ENCODE measurements at regions not wholly inside any gene's neighbourhood (a gene's known extent, or its start where the extent isn't known, plus 50 kb on each side); places are given as distances from the start of the nearest gene placed in this dataset.
A peak's percentile ranks its signal among the peaks of the same experiment; 100 is the strongest.
"Not testable (repeated sequence)": the region's sequence is repeated elsewhere in the genome, so short reads cannot be mapped to it uniquely, and the experiment has no call there.

DNA sequence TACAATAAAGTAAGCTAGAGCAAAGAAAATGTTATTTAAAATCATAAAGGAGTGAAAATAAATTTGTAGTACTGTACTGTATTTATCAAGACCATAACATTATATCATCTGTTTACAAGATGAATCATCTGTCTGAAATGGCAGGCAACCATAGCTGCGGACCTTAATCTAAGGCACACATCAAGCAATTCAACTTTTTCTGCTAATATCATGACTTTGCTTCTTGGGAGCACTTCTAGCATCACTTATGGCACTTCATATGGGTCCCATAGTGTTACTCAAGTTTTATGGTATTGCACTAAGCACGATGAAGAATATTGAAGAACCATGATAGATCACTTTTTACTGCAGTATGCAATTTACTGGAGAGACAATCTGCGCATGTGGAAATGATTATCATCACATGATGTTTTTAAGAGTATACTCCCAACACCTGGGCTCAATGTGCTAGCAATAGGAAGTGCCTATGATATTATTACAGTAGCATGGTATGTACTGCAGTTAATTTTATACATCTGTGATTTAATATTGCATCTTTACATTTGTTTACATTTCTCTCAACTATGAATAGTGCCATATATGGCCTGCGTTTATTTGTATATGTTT lies 137.7 kb upstream of the NECTIN3 start:
- DNase-seq (ENCODE audit: low spot score) = no peak
- Histone ChIP-seq H3K27ac (no peak overlapping the region), H3K9me3 (no peaks in the 10 kb centered on the region), H3K4me1 (replicated peaks) (no peaks in the 10 kb centered on the region), H3K27me3 (replicated peaks; ENCODE audit: insufficient read depth) (no peaks in the 10 kb centered on the region), H3K36me3 (no peaks in the 10 kb centered on the region), H3K4me3 (no peak overlapping the region)
- WGBS = 90% methylated on average over 4 of the region's 4 CpGs
- TF ChIP-seq POLR2AphosphoS5 (IDR thresholded peaks at IDR 0.05) (no peak), POLR2A (IDR thresholded peaks at IDR 0.05) (no peak)
- TF ChIP-seq, protein P1, sequence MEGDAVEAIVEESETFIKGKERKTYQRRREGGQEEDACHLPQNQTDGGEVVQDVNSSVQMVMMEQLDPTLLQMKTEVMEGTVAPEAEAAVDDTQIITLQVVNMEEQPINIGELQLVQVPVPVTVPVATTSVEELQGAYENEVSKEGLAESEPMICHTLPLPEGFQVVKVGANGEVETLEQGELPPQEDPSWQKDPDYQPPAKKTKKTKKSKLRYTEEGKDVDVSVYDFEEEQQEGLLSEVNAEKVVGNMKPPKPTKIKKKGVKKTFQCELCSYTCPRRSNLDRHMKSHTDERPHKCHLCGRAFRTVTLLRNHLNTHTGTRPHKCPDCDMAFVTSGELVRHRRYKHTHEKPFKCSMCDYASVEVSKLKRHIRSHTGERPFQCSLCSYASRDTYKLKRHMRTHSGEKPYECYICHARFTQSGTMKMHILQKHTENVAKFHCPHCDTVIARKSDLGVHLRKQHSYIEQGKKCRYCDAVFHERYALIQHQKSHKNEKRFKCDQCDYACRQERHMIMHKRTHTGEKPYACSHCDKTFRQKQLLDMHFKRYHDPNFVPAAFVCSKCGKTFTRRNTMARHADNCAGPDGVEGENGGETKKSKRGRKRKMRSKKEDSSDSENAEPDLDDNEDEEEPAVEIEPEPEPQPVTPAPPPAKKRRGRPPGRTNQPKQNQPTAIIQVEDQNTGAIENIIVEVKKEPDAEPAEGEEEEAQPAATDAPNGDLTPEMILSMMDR (IDR thresholded peaks at IDR 0.05) = no peak
- intact Hi-C loops (cut with DNase I) = no loop called here

DNA sequence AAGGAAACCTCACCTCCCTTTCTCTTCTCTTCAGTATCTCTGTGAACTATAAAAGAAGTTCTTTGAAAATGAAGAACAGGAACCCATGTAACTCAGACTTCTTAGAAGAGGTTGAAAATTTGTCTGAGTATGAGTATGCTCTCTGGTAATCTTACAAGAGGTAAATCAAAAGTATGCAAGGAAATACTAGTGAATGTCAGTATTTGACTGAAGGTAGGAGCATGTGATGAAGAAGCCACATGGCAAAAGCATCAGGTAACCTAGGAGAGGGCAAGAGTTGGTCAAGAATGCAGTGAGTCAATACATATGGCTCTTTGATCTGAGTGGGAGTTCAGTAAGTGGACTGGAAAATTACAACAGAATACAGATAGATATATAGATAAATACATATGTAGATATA lies 133.0 kb upstream of the NECTIN3 start:
- no peaks in the 10 kb centered on the region for H3K27me3 ChIP-seq (replicated peaks; ENCODE audit: insufficient read depth)
- intact Hi-C loops (cut with DNase I) = no loop called here
- no peak overlapping the region for H3K27ac ChIP-seq
- no peak for TF ChIP-seq POLR2AphosphoS5 (IDR thresholded peaks at IDR 0.05)
- TF ChIP-seq, protein P1 (IDR thresholded peaks at IDR 0.05) = no peak
- no peak for TF ChIP-seq POLR2A (IDR thresholded peaks at IDR 0.05)
- H3K9me3 ChIP-seq = no peaks in the 10 kb centered on the region
- H3K4me3 ChIP-seq = no peak overlapping the region
- no peak for DNase-seq (ENCODE audit: low spot score)
- no peaks in the 10 kb centered on the region for H3K36me3 ChIP-seq
- no peaks in the 10 kb centered on the region for H3K4me1 ChIP-seq (replicated peaks)

DNA sequence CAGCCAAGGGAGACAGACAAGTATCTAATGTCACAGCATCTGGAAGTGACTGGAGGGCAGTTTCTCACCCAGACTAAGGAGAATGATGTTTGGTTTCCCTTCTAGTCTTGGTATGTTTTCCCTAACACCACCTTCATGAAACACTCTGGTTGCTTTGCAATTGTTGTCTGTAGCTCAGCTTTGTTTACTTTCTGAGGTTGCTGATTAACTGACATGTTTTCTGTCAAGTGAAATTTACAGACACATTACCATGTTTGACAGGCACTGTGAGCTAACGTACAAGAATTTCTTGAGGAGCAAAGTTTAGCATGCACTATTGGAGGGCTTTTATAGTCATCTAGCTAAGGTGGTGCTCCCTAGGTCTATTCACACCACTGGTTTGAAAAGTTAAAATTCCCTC lies 131.6 kb upstream of the NECTIN3 start:
- no peak for DNase-seq (ENCODE audit: low spot score)
- Histone ChIP-seq H3K27me3 (replicated peaks; ENCODE audit: insufficient read depth) (no peaks in the 10 kb centered on the region), H3K9me3 (no peaks in the 10 kb centered on the region), H3K36me3 (no peaks in the 10 kb centered on the region), H3K4me3 (no peak overlapping the region), H3K27ac (no peak overlapping the region), H3K4me1 (replicated peaks) (no peaks in the 10 kb centered on the region)
- intact Hi-C loops (cut with DNase I) = no loop called here
- 35% methylated on average over 1 of the region's 1 CpG for WGBS
- TF ChIP-seq POLR2A (IDR thresholded peaks at IDR 0.05) (no peak), POLR2AphosphoS5 (IDR thresholded peaks at IDR 0.05) (no peak)
- TF ChIP-seq, protein P1 (IDR thresholded peaks at IDR 0.05) = no peak

DNA sequence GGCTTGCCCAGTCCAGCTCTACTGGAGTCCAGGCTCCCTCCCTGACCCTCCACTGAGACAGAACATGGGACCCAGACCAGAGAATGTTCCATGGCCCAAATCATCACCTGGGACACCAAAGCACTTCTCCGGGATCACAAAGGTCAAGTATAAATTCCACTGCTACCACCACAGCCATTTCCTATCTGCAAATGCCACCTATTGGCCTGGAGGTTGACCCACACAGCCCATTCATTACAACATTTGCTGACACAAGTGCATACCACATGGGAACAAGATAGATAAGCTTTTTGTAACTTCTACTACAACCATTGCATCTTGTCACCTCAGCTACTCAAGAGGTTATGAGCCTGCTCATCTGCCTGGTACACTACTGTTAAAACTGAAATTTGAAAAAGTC lies 126.8 kb upstream of the NECTIN3 start:
- H3K4me3 ChIP-seq = no peak overlapping the region
- WGBS = 100% methylated on average over 1 of the region's 1 CpG
- TF ChIP-seq POLR2AphosphoS5 (IDR thresholded peaks at IDR 0.05) = no peak
- TF ChIP-seq, protein P1 (IDR thresholded peaks at IDR 0.05) = no peak
- TF ChIP-seq POLR2A (IDR thresholded peaks at IDR 0.05) = no peak
- no peaks in the 10 kb centered on the region for H3K36me3 ChIP-seq
- no peaks in the 10 kb centered on the region for H3K4me1 ChIP-seq (replicated peaks)
- intact Hi-C loops (cut with DNase I) = no loop called here
- no peaks in the 10 kb centered on the region for H3K27me3 ChIP-seq (replicated peaks; ENCODE audit: insufficient read depth)
- no peaks in the 10 kb centered on the region for H3K9me3 ChIP-seq
- H3K27ac ChIP-seq = no peak overlapping the region
- DNase-seq (ENCODE audit: low spot score) = no peak

DNA sequence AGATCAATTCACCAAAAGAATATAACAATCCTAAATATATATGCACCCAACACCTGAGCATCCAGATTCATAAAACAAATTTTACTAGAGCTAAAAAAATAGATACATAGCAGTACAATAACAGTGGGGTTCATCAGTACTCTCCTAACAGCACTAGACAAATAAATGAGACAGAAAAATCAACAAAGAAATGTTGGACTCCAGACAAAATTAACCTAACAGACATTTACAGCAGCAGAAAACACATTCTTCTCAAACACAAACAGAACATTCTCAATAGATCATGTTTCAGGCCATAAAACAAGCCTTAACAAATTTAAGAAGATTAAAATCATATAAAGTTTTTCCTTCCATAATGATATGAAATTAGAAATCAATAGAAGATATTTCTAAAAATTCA lies 124.8 kb upstream of the NECTIN3 start:
- no peak for DNase-seq (ENCODE audit: low spot score)
- no peak overlapping the region for H3K27ac ChIP-seq
- H3K9me3 ChIP-seq = no peaks in the 10 kb centered on the region
- H3K36me3 ChIP-seq = no peaks in the 10 kb centered on the region
- no peaks in the 10 kb centered on the region for H3K4me1 ChIP-seq (replicated peaks)
- intact Hi-C loops (cut with DNase I) = no loop called here
- H3K4me3 ChIP-seq = no peak overlapping the region
- no peaks in the 10 kb centered on the region for H3K27me3 ChIP-seq (replicated peaks; ENCODE audit: insufficient read depth)
- TF ChIP-seq, protein P1 (IDR thresholded peaks at IDR 0.05) = no peak
- TF ChIP-seq POLR2AphosphoS5 (IDR thresholded peaks at IDR 0.05) = peak; percentile 57

DNA sequence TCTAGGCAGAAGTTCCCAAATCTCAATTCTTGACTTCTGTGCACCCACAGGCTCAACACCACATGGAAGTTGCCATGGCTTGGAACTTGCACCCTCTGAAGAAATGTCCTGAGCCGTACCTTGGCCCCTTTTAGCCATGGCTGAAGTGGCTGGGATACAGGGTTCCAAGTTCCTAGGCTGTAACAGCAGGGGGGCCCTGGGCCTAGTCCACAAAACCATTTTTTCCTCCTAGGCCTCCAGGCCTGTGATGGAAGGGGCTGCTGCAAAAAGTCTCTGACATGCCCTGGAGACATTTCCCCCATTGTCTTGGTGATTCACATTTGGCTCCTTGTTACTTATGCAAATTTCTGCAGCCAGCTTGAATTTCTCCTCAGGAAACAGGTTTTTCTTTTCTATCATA lies 122.4 kb upstream of the NECTIN3 start:
- H3K4me3 ChIP-seq; H3K27ac ChIP-seq; DNase-seq (ENCODE audit: low spot score); H3K9me3 ChIP-seq; intact Hi-C loops (cut with DNase I); H3K4me1 ChIP-seq (replicated peaks); H3K36me3 ChIP-seq; H3K27me3 ChIP-seq (replicated peaks; ENCODE audit: insufficient read depth): not testable (repeated sequence)
- WGBS = 94% methylated on average over 1 of the region's 1 CpG

Data from prostate gland (tissue), 2 donors.